HG03175 (cell line): ENCODE measurements at regions not wholly inside any gene's neighbourhood (a gene's known extent, or its start where the extent isn't known, plus 50 kb on each side); places are given as distances from the start of the nearest gene placed in this dataset.
"Not testable (repeated sequence)": the region's sequence is repeated elsewhere in the genome, so short reads cannot be mapped to it uniquely, and the experiment has no call there.

Experiments
- ATAC-seq: cut with Tn5 transposase; IDR thresholded peaks from one replicate; pipeline ENCODE4 v1.9.1; 2021; ENCODE audit warnings: mild to moderate bottlenecking, moderate library complexity; ENCODE audit not compliant: unreplicated experiment

- no peak for ATAC-seq
These were observed 1550.1 kb upstream of the TENM4 start for GRCh38 chr11:80990885-80991284.

GRCh38 chr11:80987171-80987570, 1546.3 kb upstream of the TENM4 start:
- no peak for ATAC-seq

GRCh38 chr11:80986421-80987074, 1545.7 kb upstream of the TENM4 start:
- no peak for ATAC-seq

- peak; percentile 51 for ATAC-seq
These were observed 1539.4 kb upstream of the TENM4 start for GRCh38 chr11:80980227-80980626.

- ATAC-seq: no peak
These were observed 1533.0 kb upstream of the TENM4 start for GRCh38 chr11:80973786-80974185.

- ATAC-seq: no peak
These were observed 1529.2 kb upstream of the TENM4 start for GRCh38 chr11:80970037-80970436.

- no peak for ATAC-seq
These were observed 1526.8 kb upstream of the TENM4 start for GRCh38 chr11:80967649-80968048.

GRCh38 chr11:80960381-80961029, 1519.7 kb upstream of the TENM4 start:
- no peak for ATAC-seq

GRCh38 chr11:80959751-80960150, 1518.9 kb upstream of the TENM4 start:
- no peak for ATAC-seq

GRCh38 chr11:80958987-80959386, 1518.2 kb upstream of the TENM4 start:
- ATAC-seq: no peak

GRCh38 chr11:80958361-80958760, 1517.5 kb upstream of the TENM4 start:
- ATAC-seq: no peak

- no peak for ATAC-seq
These were observed 1514.8 kb upstream of the TENM4 start for GRCh38 chr11:80955588-80955987.

- ATAC-seq: no peak
These were observed 1508.0 kb upstream of the TENM4 start for GRCh38 chr11:80948781-80949180.

- no peak for ATAC-seq
These were observed 1503.9 kb upstream of the TENM4 start for GRCh38 chr11:80944758-80945157.

- ATAC-seq: no peak
These were observed 1502.4 kb upstream of the TENM4 start for GRCh38 chr11:80943226-80943625.

- ATAC-seq: no peak
These were observed 1497.0 kb upstream of the TENM4 start for GRCh38 chr11:80937842-80938241.

- ATAC-seq: no peak
These were observed 1489.2 kb upstream of the TENM4 start for GRCh38 chr11:80930038-80930437.

GRCh38 chr11:80929031-80929805, 1488.4 kb upstream of the TENM4 start:
- ATAC-seq: no peak

- no peak for ATAC-seq
These were observed 1484.5 kb upstream of the TENM4 start for GRCh38 chr11:80925321-80925720.

GRCh38 chr11:80921310-80921709, 1480.5 kb upstream of the TENM4 start:
- not testable (repeated sequence) for ATAC-seq

- no peak for ATAC-seq
These were observed 1475.5 kb upstream of the TENM4 start for GRCh38 chr11:80916173-80916798.

- ATAC-seq: no peak
These were observed 1473.5 kb upstream of the TENM4 start for GRCh38 chr11:80914311-80914710.
